Nucleus accumbens (tissue), 56 donors: ENCODE measurements at regions not wholly inside any gene's neighbourhood (a gene's known extent, or its start where the extent isn't known, plus 50 kb on each side); places are given as distances from the start of the nearest gene placed in this dataset.
"Not testable (repeated sequence)": the region's sequence is repeated elsewhere in the genome, so short reads cannot be mapped to it uniquely, and the experiment has no call there.

Source experiments
- DNase-seq, 56 donors: peaks; one replicate each; lab custom pipeline; 2025; lab: John Stamatoyannopoulos, UW

- DNase-seq: no peak
Measured at GRCh38 chr2:234898534-234899053, 53.2 kb upstream of the SH3BP4 start.

GRCh38 chr2:234888442-234888841, 63.4 kb upstream of the SH3BP4 start:
- not testable (repeated sequence) for DNase-seq

DNA sequence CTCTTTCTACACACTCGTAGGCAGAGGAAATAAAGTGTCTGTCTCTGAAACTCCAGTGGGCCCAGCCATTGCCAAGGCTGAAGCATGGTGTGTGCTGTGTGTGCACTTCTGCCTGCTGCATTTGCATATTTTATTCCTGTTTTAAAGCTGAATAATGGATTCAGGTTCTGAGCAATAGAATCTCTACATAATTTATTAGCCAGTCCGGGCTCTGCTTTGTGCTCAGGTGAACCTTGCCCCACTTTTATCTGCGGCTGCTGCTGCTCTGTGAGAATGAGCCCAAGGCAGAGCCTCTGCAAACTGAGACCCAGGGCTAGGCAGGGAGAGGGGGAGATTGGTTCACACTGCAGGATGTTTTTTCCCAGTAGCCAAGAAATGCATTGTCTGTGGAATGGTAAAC, 64.6 kb upstream of the SH3BP4 start:
- no peak for DNase-seq

DNA sequence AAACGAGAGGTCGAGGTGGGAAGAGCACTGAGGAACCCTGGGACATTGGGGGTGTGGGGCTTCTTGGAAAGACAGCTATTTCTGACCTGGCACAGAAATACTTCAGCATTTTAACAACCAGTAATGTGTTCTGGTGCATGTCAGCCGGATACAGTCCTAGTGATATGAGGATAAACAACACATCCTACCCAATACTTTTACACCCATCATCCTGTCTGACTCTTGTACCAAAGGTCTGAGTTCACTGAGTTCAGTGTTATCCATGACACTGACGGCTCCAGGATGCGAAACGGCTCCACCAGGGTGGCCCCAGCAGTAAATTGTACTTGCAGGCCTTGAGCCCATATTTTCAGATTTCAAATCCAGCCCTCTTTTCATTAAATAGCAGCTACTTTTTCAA, 65.9 kb upstream of the SH3BP4 start:
- DNase-seq: no peak

- no peak for DNase-seq
Measured at GRCh38 chr2:234885118-234885517, 66.7 kb upstream of the SH3BP4 start.

GRCh38 chr2:234884591-234884990, 67.2 kb upstream of the SH3BP4 start:
- no peak for DNase-seq

DNA sequence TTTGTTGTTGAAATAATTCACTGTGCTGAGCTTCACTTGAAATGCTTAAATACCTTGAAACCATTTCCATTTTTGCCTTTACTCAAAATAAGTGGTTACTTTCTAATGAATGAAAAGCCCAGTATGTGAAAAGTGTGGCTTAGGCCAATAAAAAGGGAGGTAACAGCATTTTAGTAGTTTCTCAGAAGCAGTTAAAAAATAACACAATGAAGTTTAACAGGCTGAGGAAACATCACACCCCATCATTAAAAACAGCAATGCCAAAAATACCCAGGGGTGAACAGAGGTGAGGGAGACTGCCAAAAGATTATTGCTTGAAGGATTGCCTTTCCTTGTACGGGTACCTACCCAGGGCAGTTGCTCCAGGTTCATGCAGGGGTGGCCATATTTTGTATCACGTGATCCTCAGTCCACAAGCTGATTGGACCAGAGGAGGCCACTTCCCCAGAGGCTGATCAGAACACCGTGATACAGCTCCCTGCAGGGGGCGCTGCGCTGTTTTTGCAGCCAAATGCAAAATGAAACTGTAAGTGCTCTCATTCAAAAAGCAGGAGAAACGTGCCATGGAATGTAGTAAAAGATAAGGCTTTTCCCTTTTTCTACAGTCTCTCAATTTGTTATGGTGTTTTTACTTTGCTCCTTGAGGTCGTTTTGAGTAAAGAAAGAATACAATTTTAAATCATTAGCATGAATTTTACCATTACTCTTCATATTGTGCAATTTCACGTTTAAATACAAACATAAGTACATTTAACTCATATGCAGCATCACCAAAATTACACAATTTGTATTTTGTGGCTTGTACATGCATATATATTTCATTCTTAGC, 70.2 kb upstream of the SH3BP4 start:
- DNase-seq: peak in 53 of 56 donors; percentile 18 to 93 (median 78)

GRCh38 chr2:234880551-234881211, 71.1 kb upstream of the SH3BP4 start:
- no peak for DNase-seq

GRCh38 chr2:234879671-234880455, 72.0 kb upstream of the SH3BP4 start:
- DNase-seq: no peak

DNA sequence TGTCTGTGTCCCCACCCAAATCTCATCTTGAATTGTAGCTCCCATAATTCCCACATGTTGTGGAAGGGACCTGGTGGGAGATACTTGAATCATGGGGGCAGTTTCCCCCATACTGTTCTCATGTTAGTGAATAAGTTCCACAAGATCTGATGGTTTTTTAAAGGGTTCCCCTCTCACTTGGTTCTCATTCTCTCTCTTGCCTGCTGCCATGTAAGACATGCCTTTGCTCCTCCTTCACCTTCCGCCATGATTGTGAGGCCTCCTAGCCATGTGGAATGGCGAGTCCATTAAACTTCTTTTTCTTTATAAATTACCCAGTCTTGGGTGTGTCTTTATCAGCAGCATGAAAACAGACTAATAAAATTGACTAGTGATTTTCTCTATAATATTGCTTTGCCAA, 75.2 kb upstream of the SH3BP4 start:
- not testable (repeated sequence) for DNase-seq

DNA sequence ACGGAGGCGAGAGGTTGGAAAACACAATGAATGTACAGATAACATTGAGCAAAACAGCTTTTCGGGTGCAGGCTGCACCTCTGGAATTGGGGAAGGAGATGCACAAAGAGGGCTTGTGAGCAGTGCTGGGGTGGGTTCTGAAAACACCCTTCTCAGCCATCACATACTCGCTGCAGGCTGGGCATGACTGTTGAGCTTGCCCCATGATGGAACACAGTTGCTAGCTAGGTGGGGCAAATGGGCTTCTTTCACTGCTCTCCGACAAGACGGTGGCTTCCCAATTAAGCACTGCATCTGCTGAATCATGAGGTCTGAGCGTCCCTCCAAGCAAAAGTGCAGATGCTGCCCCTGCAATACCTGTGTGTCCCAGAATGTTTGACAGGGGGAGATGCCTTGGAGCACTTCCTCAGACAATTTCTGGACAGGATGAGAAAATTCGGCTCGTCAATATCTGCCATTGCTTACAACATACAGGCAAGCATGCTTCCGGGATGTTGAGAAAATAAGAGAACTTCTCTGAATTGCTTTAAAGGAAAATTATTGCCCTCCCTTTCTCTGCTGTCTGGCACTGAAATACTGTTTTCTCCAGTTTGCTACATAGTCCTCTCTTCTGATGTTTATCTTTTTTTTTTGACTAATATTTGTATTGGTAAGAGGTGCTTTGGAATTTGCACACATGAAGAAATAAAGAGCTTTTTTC, 77.3 kb upstream of the SH3BP4 start:
- DNase-seq: no peak

- DNase-seq: no peak
Measured at GRCh38 chr2:234873828-234874173, 78.0 kb upstream of the SH3BP4 start.

- no peak for DNase-seq
Measured at GRCh38 chr2:234873103-234873827, 78.6 kb upstream of the SH3BP4 start.

- DNase-seq: no peak
Measured at GRCh38 chr2:234869969-234870368, 81.8 kb upstream of the SH3BP4 start.

DNA sequence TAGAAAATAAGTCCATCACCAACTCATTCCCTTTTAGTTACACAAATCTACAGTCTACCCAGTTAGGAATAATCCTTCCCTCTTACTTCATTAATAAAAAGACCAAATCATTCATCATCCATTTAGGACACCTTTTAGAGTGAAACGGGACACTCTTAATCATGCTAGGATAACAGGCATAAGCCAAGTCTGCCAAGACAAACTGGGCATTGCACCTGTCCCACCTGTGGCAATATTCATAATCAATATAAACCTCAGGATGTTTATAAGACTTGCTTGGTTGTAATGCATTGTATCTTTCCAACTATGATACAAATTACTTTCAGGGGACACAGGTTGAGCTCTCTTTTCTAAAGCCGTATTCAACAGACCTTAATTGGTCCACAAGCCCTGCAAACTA, 82.7 kb upstream of the SH3BP4 start:
- no peak for DNase-seq

DNA sequence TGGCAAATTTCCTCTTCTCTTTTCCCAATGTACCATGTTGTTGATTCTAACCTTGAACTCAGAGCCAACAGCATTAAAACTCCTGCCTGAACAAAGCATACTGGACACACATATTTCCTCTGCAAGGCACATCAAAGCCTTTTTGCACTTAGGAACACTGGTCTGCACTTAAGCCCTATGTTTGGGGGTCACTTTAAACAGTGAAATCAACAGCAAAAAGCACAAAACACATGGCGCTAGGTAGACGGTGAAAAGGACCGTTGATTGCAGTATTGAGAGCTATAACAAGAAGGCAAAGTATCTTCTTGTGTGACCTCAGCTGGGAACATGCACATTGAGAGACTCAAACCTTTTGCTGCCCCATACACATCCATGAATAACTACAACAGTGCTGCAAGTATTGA, 83.9 kb upstream of the SH3BP4 start:
- no peak for DNase-seq

GRCh38 chr2:234865586-234865985, 86.2 kb upstream of the SH3BP4 start:
- DNase-seq: no peak

DNA sequence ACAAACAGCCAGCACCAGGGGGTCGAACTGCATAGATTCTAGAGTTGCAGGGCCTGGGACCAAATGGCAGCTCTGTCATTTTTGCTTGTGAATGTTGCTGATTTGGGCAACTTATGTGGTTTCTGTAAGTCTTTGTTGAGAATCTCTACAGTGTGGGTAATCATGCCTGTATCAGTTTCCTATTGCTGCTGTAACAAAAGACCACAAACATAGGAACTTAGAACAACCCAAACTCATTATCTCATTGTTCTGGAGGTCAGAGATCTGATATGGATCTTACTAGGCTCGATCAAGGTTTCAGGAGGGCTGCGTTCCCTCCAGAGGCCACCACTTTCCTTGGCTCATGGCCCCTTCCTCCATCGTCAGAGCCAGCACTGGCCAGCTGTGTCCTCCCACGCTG, 86.8 kb upstream of the SH3BP4 start:
- DNase-seq: no peak

- peak in 1 of 56 donors; percentile 34 for DNase-seq
Measured at GRCh38 chr2:234864506-234864905, 87.3 kb upstream of the SH3BP4 start.
